OCI-LY1 (cell line): ENCODE measurements at regions not wholly inside any gene's neighbourhood (a gene's known extent, or its start where the extent isn't known, plus 50 kb on each side); places are given as distances from the start of the nearest gene placed in this dataset.

Experiments used
- CTCF ChIP-seq: fragments of 200-600 bp; sonication (generic), shearing (Covaris generic); IDR thresholded peaks from 2 replicates; pipeline ENCODE4 v1.5.1; 2017; ENCODE audit warnings: mild to moderate bottlenecking, antibody characterized with exemption, low read length, moderate library complexity, mixed read lengths
- EZH2 ChIP-seq: fragments of 200-600 bp; sonication (generic), shearing (Covaris generic); IDR thresholded peaks from 2 replicates; pipeline ENCODE4 v1.8.0; 2017; ENCODE audit warnings: borderline replicate concordance, mixed run types, mild to moderate bottlenecking, antibody characterized with exemption, low read length, moderate library complexity, mixed read lengths

GRCh38 chr3:5301651-5302297, 114.3 kb downstream of the EDEM1 start:
- TF ChIP-seq EZH2 (no peak), CTCF (no peak)
